Retinal pigment epithelial cell (primary cell): ENCODE measurements at regions not wholly inside any gene's neighbourhood (a gene's known extent, or its start where the extent isn't known, plus 50 kb on each side); places are given as distances from the start of the nearest gene placed in this dataset.

Experiments
- DNase-seq: peaks from one replicate; pipeline ENCODE4 v3.0.0-alpha.2; 2010; ENCODE audit warnings: low read depth
- H3K4me3 ChIP-seq: 2 replicates; pipeline ENCODE4 v1.5.1; 2011; ENCODE audit warnings: mild to moderate bottlenecking, low read length, control low read depth, moderate library complexity
- TF ChIP-seq, protein P1 (sequence below): conservative IDR thresholded peaks from 2 replicates; pipeline ENCODE4 v1.5.1; 2011; ENCODE audit warnings: low read depth, low read length, control low read depth, inconsistent platforms

DNA sequence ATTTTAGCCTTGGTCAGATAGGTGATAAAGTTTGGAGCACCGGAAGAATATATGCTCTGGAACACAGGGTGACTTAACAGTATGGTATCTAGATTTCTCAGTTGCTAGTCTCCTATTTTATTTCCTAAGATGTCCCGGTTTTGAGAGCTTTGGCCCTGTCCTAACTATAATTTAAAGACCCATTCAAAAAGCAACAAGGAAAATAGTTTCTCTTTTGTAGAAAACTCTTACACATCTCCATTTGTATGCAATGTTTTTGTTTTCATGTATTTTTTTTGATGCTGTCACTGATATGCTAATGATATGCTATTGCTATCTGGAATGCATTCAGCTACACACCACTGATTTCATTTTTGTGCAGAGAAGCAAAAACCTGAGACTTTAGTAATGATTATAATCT is 237.8 kb downstream of the GPD2 start:
- TF ChIP-seq, protein P1, sequence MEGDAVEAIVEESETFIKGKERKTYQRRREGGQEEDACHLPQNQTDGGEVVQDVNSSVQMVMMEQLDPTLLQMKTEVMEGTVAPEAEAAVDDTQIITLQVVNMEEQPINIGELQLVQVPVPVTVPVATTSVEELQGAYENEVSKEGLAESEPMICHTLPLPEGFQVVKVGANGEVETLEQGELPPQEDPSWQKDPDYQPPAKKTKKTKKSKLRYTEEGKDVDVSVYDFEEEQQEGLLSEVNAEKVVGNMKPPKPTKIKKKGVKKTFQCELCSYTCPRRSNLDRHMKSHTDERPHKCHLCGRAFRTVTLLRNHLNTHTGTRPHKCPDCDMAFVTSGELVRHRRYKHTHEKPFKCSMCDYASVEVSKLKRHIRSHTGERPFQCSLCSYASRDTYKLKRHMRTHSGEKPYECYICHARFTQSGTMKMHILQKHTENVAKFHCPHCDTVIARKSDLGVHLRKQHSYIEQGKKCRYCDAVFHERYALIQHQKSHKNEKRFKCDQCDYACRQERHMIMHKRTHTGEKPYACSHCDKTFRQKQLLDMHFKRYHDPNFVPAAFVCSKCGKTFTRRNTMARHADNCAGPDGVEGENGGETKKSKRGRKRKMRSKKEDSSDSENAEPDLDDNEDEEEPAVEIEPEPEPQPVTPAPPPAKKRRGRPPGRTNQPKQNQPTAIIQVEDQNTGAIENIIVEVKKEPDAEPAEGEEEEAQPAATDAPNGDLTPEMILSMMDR = no peak
- H3K4me3 ChIP-seq = no peak overlapping the region
- no peak for DNase-seq

- DNase-seq = no peak
- no peak overlapping the region for H3K4me3 ChIP-seq
- TF ChIP-seq, protein P1 = no peak
Observed at GRCh38 chr2:156675896-156676295, 239.7 kb downstream of the GPD2 start.

GRCh38 chr2:156679820-156680219 is 243.6 kb downstream of the GPD2 start:
- TF ChIP-seq, protein P1 = no peak
- no peak overlapping the region for H3K4me3 ChIP-seq
- no peak for DNase-seq

DNA sequence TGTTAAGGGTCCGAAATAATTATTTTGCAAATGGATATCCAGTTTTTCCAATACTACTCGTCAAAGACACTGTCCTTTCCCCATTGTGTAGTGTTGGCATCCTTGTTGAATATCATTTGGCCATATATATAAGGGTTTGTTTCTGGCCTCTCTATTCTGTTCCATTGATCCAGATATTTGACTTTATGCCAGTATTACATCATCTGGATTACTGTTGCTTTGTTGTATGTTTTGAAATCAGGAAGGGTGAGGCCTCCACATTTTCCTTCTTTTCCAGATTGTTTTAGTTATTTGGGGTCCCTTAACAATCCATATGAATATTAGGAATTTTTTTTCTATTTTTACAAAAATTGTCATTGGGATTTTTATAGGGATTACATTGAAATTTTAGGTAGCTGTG is 244.1 kb downstream of the GPD2 start:
- TF ChIP-seq, protein P1 = no peak
- H3K4me3 ChIP-seq = no peak overlapping the region
- no peak for DNase-seq

- no peak overlapping the region for H3K4me3 ChIP-seq
- TF ChIP-seq, protein P1 = no peak
- DNase-seq = no peak
Observed at GRCh38 chr2:156687126-156687525, 250.9 kb downstream of the GPD2 start.

- no peak overlapping the region for H3K4me3 ChIP-seq
- TF ChIP-seq, protein P1 = no peak
- DNase-seq = no peak
Observed at GRCh38 chr2:156687715-156688114, 251.5 kb downstream of the GPD2 start.

- TF ChIP-seq, protein P1 = no peak
- no peak overlapping the region for H3K4me3 ChIP-seq
Observed at GRCh38 chr2:156689939-156690338, 253.8 kb downstream of the GPD2 start.

More at GRCh38 chr2:156689939-156690338, 253.8 kb downstream of the GPD2 start:
- no peak for DNase-seq
